22Rv1 (cell line): ENCODE measurements at regions not wholly inside any gene's neighbourhood (a gene's known extent, or its start where the extent isn't known, plus 50 kb on each side); places are given as distances from the start of the nearest gene placed in this dataset.

Source experiments
- CTCF ChIP-seq: fragments of 450-650 bp; IDR thresholded peaks from 2 replicates; pipeline ENCODE4 v1.5.1; 2017; ENCODE audit warnings: mild to moderate bottlenecking
- ZFX ChIP-seq: fragments of 450-650 bp; IDR thresholded peaks from 2 replicates; pipeline ENCODE4 v1.6.1; 2017; ENCODE audit warnings: antibody characterized with exemption, borderline replicate concordance

DNA sequence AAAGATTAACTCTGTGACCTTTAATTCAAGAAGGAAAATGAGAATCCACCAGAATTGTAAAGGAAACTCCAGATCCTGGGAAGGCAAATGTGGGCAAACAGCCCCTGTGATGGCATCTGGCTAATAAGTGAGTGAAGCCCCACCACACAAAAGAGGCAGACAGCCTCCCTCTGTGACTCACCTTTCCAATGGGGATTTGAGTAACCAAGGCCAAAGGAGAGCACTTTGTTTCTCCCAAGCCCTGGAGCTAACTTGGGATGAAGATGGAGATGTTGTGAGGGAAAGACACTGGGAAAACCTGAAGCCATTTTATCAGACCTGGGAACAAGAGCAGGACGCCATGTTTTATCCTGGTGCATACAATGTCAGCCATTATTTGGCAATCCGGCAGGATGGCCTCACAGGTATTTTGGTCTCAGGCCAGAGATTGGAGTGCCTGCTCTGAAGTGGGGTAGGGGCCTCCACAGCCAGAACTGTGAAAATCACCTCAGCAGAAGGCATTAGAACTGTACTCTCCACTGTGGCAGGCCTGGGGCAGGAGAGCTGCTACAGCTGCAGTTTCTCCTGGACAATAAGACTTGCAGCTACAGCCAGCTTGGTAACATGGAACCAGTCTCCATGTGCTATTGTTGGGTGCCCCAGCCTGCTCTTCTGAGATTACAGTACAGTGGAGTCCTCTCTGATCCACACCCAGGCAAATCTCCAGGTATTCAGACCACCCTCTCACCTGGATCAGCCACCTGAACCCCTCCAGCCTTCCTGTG, 96.6 kb upstream of the PCED1B start:
- TF ChIP-seq CTCF (no peak), ZFX (no peak)
